Sigmoid colon (tissue), 6 donors: ENCODE measurements at regions not wholly inside any gene's neighbourhood (a gene's known extent, or its start where the extent isn't known, plus 50 kb on each side); places are given as distances from the start of the nearest gene placed in this dataset.
A peak's percentile ranks its signal among the peaks of the same experiment; 100 is the strongest.

ENCODE experiments used
- DNase-seq: peaks from one replicate; pipeline ENCODE4 v3.0.0-alpha.2; 2019
- H3K27ac ChIP-seq, 4 donors: fragments of 200-600 bp; sonication (generic); one replicate each; pipeline ENCODE4 v1.5.1; 2016 to 2019; ENCODE audit warnings: mild to moderate bottlenecking in 1 of 4
- H3K27me3 ChIP-seq, 3 donors: fragments of 200-600 bp; sonication (generic); one replicate each; pipeline ENCODE4 v1.5.1; 2019; ENCODE audit warnings: mild to moderate bottlenecking in 1 of 3
- H3K36me3 ChIP-seq, 4 donors: fragments of 200-600 bp; sonication (generic); one replicate each; pipeline ENCODE4 v1.5.1; 2016 to 2019
- H3K4me1 ChIP-seq, 4 donors: fragments of 200-600 bp; sonication (generic); one replicate each; pipeline ENCODE4 v1.5.1; 2017 to 2019
- H3K4me3 ChIP-seq, 4 donors: fragments of 200-600 bp; sonication (generic); one replicate each; pipeline ENCODE4 v1.5.1; 2017 to 2019; ENCODE audit warnings: mild to moderate bottlenecking in 2 of 4, moderate library complexity in 1 of 4
- H3K9me3 ChIP-seq, 4 donors: fragments of 200-600 bp in 3 of 4; sonication (generic) in 3 of 4; one replicate each; pipeline versions ENCODE4 v1.5.1 to v1.6.1; 2013 to 2019
- CTCF ChIP-seq, 4 experiments: fragments of 450-650 bp in 3 of 4; fragments of 200-600 bp in 1 of 4; IDR thresholded peaks; one replicate each; pipeline ENCODE4 v1.5.1; 2016 to 2019; ENCODE audit warnings: antibody characterized with exemption in 4 of 4, mild to moderate bottlenecking in 3 of 4, moderate library complexity in 2 of 4
- EP300 ChIP-seq, 4 donors: sonication (generic); formaldehyde crosslinking; IDR thresholded peaks; one replicate each; pipeline ENCODE4 v1.6.1; 2017; ENCODE audit warnings: antibody characterized with exemption in 4 of 4
- POLR2A ChIP-seq, 2 donors: fragments of 450-650 bp; IDR thresholded peaks; one replicate each; pipeline ENCODE4 v1.6.1; 2016; ENCODE audit warnings: antibody characterized with exemption in 2 of 2, mild to moderate bottlenecking in 2 of 2, moderate library complexity in 2 of 2
- POLR2AphosphoS5 ChIP-seq, 4 donors: sonication (generic); formaldehyde crosslinking; IDR thresholded peaks; one replicate each; pipeline ENCODE4 v1.6.1; 2017; ENCODE audit warnings: antibody characterized with exemption in 4 of 4
- WGBS, 2 donors: extraction: QIAGEN DNeasy Blood & Tissue Kit; methylation state at CpG; one replicate each; pipeline ENCODE4 v1.1.7; 2013; 5-methylcytosine and 5-hydroxymethylcytosine counted together
- intact Hi-C: fragments of 100-400 bp; cut with DNase I; formaldehyde crosslinking; loops from one replicate; pipeline ENCODE4 v1.15.1; 2023
- donor health status: healthy with polysubstance abuse.
- donor health status: healthy.

GRCh38 chrX:124256629-124257380, 75.7 kb upstream of the TEX13D start:
- TF ChIP-seq POLR2AphosphoS5 (IDR thresholded peaks at IDR 0.05) (no peak), CTCF (IDR thresholded peaks at IDR 0.05) (no peak), POLR2A (IDR thresholded peaks at IDR 0.05) (no peak), EP300 (IDR thresholded peaks at IDR 0.05) (no peak)
- intact Hi-C loops: no loop called here

GRCh38 chrX:124257924-124258702, 74.3 kb upstream of the TEX13D start:
- Histone ChIP-seq H3K9me3 (no peaks in the 10 kb centered on the region), H3K27me3 (no peaks in the 10 kb centered on the region), H3K36me3 (no peaks in the 10 kb centered on the region), H3K4me3 (no peak overlapping the region), H3K27ac (peak overlapping the region in 2 of 4 donors; percentile 13 to 58), H3K4me1 (peaks cover 0 to 22% (median 6%) of the 10 kb centered on the region in 4 donors)
- intact Hi-C loops: no loop called here
- TF ChIP-seq EP300 (IDR thresholded peaks at IDR 0.05): no peak
- no peak for TF ChIP-seq POLR2A (IDR thresholded peaks at IDR 0.05)
- no peak for TF ChIP-seq POLR2AphosphoS5 (IDR thresholded peaks at IDR 0.05)
- no peak for TF ChIP-seq CTCF (IDR thresholded peaks at IDR 0.05)
- WGBS, 2 donors: 86 to 91% methylated on average over 5 of the region's 5 CpGs
- DNase-seq: no peak

More at GRCh38 chrX:124256629-124257380, 75.7 kb upstream of the TEX13D start:
- Histone ChIP-seq H3K4me3 (no peak overlapping the region), H3K4me1 (peaks cover 0 to 22% (median 6%) of the 10 kb centered on the region in 4 donors), H3K27ac (peak overlapping the region; percentile 26 to 58 (median 53)), H3K27me3 (no peaks in the 10 kb centered on the region), H3K9me3 (no peaks in the 10 kb centered on the region), H3K36me3 (no peaks in the 10 kb centered on the region)
- 91 to 92% methylated on average over 3 of the region's 3 CpGs for WGBS, 2 donors
- no peak for DNase-seq

GRCh38 chrX:124260845-124261244, 71.6 kb upstream of the TEX13D start:
- no peak overlapping the region for H3K4me3 ChIP-seq
- no peak for DNase-seq
- no peaks in the 10 kb centered on the region for H3K27me3 ChIP-seq
- H3K27ac ChIP-seq: no peak overlapping the region
- intact Hi-C loops: no loop called here
- peaks cover 0 to 14% (median 6%) of the 10 kb centered on the region in 4 donors for H3K4me1 ChIP-seq
- H3K36me3 ChIP-seq: no peaks in the 10 kb centered on the region
- no peaks in the 10 kb centered on the region for H3K9me3 ChIP-seq
- TF ChIP-seq CTCF (IDR thresholded peaks at IDR 0.05) (no peak), EP300 (IDR thresholded peaks at IDR 0.05) (no peak), POLR2A (IDR thresholded peaks at IDR 0.05) (no peak), POLR2AphosphoS5 (IDR thresholded peaks at IDR 0.05) (no peak)
- WGBS, 2 donors: 72 to 77% methylated on average over 2 of the region's 2 CpGs

- Histone ChIP-seq H3K27ac (no peak overlapping the region), H3K4me3 (no peak overlapping the region), H3K27me3 (no peaks in the 10 kb centered on the region), H3K4me1 (peaks cover 0 to 8% (median 4%) of the 10 kb centered on the region in 4 donors), H3K9me3 (no peaks in the 10 kb centered on the region), H3K36me3 (no peaks in the 10 kb centered on the region)
- intact Hi-C loops: no loop called here
- DNase-seq: no peak
- WGBS, 2 donors: 75 to 87% methylated on average over 4 of the region's 4 CpGs
- no peak for TF ChIP-seq POLR2AphosphoS5 (IDR thresholded peaks at IDR 0.05)
- TF ChIP-seq EP300 (IDR thresholded peaks at IDR 0.05): no peak
- TF ChIP-seq CTCF (IDR thresholded peaks at IDR 0.05): no peak
These were observed 68.7 kb upstream of the TEX13D start for GRCh38 chrX:124263743-124264142.
